H9 (cell line): ENCODE measurements at regions not wholly inside any gene's neighbourhood (a gene's known extent, or its start where the extent isn't known, plus 50 kb on each side); places are given as distances from the start of the nearest gene placed in this dataset.

Experiments
- DNase-seq: peaks from one replicate; pipeline ENCODE4 v3.0.0-alpha.2; 2017
- H2AFZ ChIP-seq: one replicate; pipeline ENCODE4 v1.6.1; 2013; ENCODE audit warnings: mild to moderate bottlenecking, low read length, control low read depth, moderate library complexity
- H2AK5ac ChIP-seq: 2 replicates; pipeline ENCODE4 v1.6.1; 2013; ENCODE audit warnings: low read length, control low read depth, mixed read lengths; ENCODE audit not compliant: insufficient read length
- H2BK120ac ChIP-seq: one replicate; pipeline ENCODE4 v1.6.1; 2013; ENCODE audit warnings: low read depth, mild to moderate bottlenecking, low read length, control low read depth, inconsistent platforms; ENCODE audit not compliant: poor library complexity, severe bottlenecking
- H2BK12ac ChIP-seq: 2 replicates; pipeline ENCODE4 v1.6.1; 2013; ENCODE audit warnings: low read length, control low read depth, mixed read lengths, low read depth; ENCODE audit not compliant: insufficient read length
- H2BK15ac ChIP-seq: 2 replicates; pipeline ENCODE4 v1.6.1; 2013; ENCODE audit warnings: low read depth, low read length, control low read depth
- H2BK20ac ChIP-seq: one replicate; pipeline ENCODE4 v1.6.1; 2013; ENCODE audit warnings: low read depth, mild to moderate bottlenecking, low read length, control low read depth, inconsistent platforms; ENCODE audit not compliant: poor library complexity, severe bottlenecking
- H2BK5ac ChIP-seq: 2 replicates; pipeline ENCODE4 v1.6.1; 2013; ENCODE audit warnings: low read length, control low read depth, mixed read lengths; ENCODE audit not compliant: insufficient read length
- H3K14ac ChIP-seq: 2 replicates; pipeline ENCODE4 v1.6.1; 2013; ENCODE audit warnings: low read length, control low read depth; ENCODE audit not compliant: insufficient read depth
- H3K18ac ChIP-seq: 2 replicates; pipeline ENCODE4 v1.6.1; 2013; ENCODE audit warnings: low read depth, mild to moderate bottlenecking, mixed read lengths, low read length, control low read depth; ENCODE audit not compliant: insufficient read length
- H3K23ac ChIP-seq: 2 replicates; pipeline ENCODE4 v1.6.1; 2013; ENCODE audit warnings: low read length, control low read depth, mixed read lengths, low read depth; ENCODE audit not compliant: insufficient read length
- H3K23me2 ChIP-seq: 2 replicates; pipeline ENCODE4 v1.6.1; 2013; ENCODE audit warnings: low read depth, mild to moderate bottlenecking, mixed read lengths, low read length, control low read depth; ENCODE audit not compliant: insufficient read length, poor library complexity, severe bottlenecking
- H3K27ac ChIP-seq: 2 replicates; pipeline ENCODE4 v1.5.1; 2013; ENCODE audit warnings: low read length, control low read depth, mixed read lengths, low read depth; ENCODE audit not compliant: insufficient read length
- H3K27me3 ChIP-seq: 2 replicates; pipeline ENCODE4 v1.6.1; 2013; ENCODE audit warnings: low read length, control low read depth, inconsistent platforms; ENCODE audit not compliant: insufficient read depth
- H3K4ac ChIP-seq: 2 replicates; pipeline ENCODE4 v1.6.1; 2013; ENCODE audit warnings: low read depth, mild to moderate bottlenecking, control low read depth, inconsistent platforms, low read length, moderate library complexity
- H3K4me1 ChIP-seq: 2 replicates; pipeline ENCODE4 v1.6.1; 2013; ENCODE audit warnings: low read length, control low read depth, inconsistent platforms; ENCODE audit not compliant: insufficient read depth
- H3K4me2 ChIP-seq: 2 replicates; pipeline ENCODE4 v1.6.1; 2013; ENCODE audit warnings: low read length, control low read depth, mixed read lengths; ENCODE audit not compliant: insufficient read length, insufficient read depth
- H3K56ac ChIP-seq: 2 replicates; pipeline ENCODE4 v1.6.1; 2013; ENCODE audit warnings: low read depth, mild to moderate bottlenecking, mixed read lengths, low read length, control low read depth; ENCODE audit not compliant: insufficient read length
- H3K79me1 ChIP-seq: 2 replicates; pipeline ENCODE4 v1.6.1; 2013; ENCODE audit warnings: low read depth, mild to moderate bottlenecking, moderate library complexity, low read length, control low read depth, inconsistent platforms; ENCODE audit not compliant: insufficient read depth, poor library complexity, severe bottlenecking
- H3K79me2 ChIP-seq: 2 replicates; pipeline ENCODE4 v1.6.1; 2013; ENCODE audit warnings: low read length, control low read depth, inconsistent platforms; ENCODE audit not compliant: insufficient read depth
- H3K9ac ChIP-seq: 2 replicates; pipeline ENCODE4 v1.6.1; 2013; ENCODE audit warnings: low read length, control low read depth, mixed read lengths; ENCODE audit not compliant: insufficient read length; ENCODE audit errors: extremely low read depth
- H3K9me3 ChIP-seq: one replicate; pipeline ENCODE4 v1.6.1; 2013; ENCODE audit warnings: low read depth, low read length, inconsistent platforms; ENCODE audit not compliant: control insufficient read depth
- H3T11ph ChIP-seq: one replicate; pipeline ENCODE4 v1.6.1; 2013; ENCODE audit warnings: mild to moderate bottlenecking, low read length, control low read depth, inconsistent platforms
- H4K20me1 ChIP-seq: one replicate; pipeline ENCODE4 v1.6.1; 2013; ENCODE audit not compliant: control insufficient read depth, insufficient read length, insufficient read depth
- H4K5ac ChIP-seq: 2 replicates; pipeline ENCODE4 v1.6.1; 2013; ENCODE audit warnings: low read depth, mild to moderate bottlenecking, mixed read lengths, low read length, control low read depth; ENCODE audit not compliant: insufficient read length
- H4K8ac ChIP-seq: replicated peaks from 2 replicates; pipeline ENCODE4 v1.6.1; 2013; ENCODE audit warnings: low read length, control low read depth, mixed read lengths, low read depth; ENCODE audit not compliant: insufficient read length
- H4K91ac ChIP-seq: 2 replicates; pipeline ENCODE4 v1.6.1; 2013; ENCODE audit warnings: low read depth, mild to moderate bottlenecking, moderate library complexity, mixed read lengths, low read length, control low read depth; ENCODE audit not compliant: insufficient read length
- H3K27ac Mint-ChIP-seq, 3 experiments: 2 replicates in 2 of 3; 3 replicates in 1 of 3; pipeline ENCODE4 v1.8.0; 2020 to 2021; ENCODE audit warnings: mixed read lengths in 3 of 3, mild to moderate bottlenecking in 1 of 3, moderate library complexity in 1 of 3
- H3K27me3 Mint-ChIP-seq: 2 replicates; pipeline ENCODE4 v1.8.0; 2021; ENCODE audit warnings: low read depth, mild to moderate bottlenecking, moderate library complexity, mixed read lengths
- H3K36me3 Mint-ChIP-seq, 3 experiments: 2 replicates in 2 of 3; 3 replicates in 1 of 3; pipeline ENCODE4 v1.8.0; 2020 to 2021; ENCODE audit warnings: low read depth in 3 of 3, mixed read lengths in 3 of 3; ENCODE audit not compliant: insufficient read depth in 1 of 3
- H3K4me1 Mint-ChIP-seq, 2 experiments: 2 replicates each; pipeline ENCODE4 v1.8.0; 2020; ENCODE audit warnings: mixed read lengths in 2 of 2
- H3K4me3 Mint-ChIP-seq, 2 experiments: 2 replicates in 1 of 2; 3 replicates in 1 of 2; pipeline ENCODE4 v1.8.0; 2020 to 2021; ENCODE audit warnings: mild to moderate bottlenecking in 2 of 2, mixed read lengths in 2 of 2, moderate library complexity in 1 of 2
- H3K9me3 Mint-ChIP-seq, 2 experiments: 2 replicates in 1 of 2; 3 replicates in 1 of 2; pipeline ENCODE4 v1.8.0; 2020; ENCODE audit warnings: mild to moderate bottlenecking in 2 of 2, mixed read lengths in 2 of 2, moderate library complexity in 1 of 2
- WGBS: extraction: QIAGEN DNeasy Blood & Tissue Kit; methylation state at CpG from one replicate; pipeline ENCODE4 v1.1.7; 2013; ENCODE audit warnings: missing lambda C conversion rate, low lambda C conversion rate, mixed read lengths; ENCODE audit not compliant: insufficient read length; ENCODE audit errors: extremely low coverage; 5-methylcytosine and 5-hydroxymethylcytosine counted together
- TF ChIP-seq, protein P1 (sequence below): fragments of 200-600 bp; sonication (generic); conservative IDR thresholded peaks from 3 replicates; pipeline ENCODE4 v1.8.0; 2021; ENCODE audit warnings: antibody characterized with exemption, mild to moderate bottlenecking

DNA sequence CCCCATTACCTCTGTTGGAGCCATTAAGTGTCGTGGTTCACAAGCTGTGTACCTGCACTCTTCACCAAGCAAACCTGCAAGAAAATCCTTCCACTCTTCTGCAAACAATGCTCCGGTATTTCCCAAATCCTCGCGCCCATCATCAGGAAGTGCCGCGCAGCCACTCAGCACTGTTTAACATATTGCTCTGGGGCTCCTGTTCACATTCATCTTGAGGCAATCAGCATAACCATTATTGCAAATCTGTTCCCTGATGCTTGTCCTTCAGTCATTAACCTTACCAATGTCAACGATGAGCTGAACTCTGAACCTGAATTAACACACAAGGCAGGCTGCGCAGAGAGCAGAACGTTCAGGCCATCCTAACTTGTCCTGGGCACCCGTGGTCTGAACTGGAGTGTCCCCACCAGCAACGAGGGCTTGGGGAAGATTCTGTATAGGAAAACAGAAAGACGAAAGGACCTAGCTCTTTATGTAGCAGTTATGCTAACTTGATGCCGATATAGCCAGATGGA lies 751.4 kb upstream of the AUTS2 start:
- Histone ChIP-seq H4K20me1 (no peaks in the 10 kb centered on the region), H3K9me3 (no peaks in the 10 kb centered on the region), H3K4ac (no peak overlapping the region), H2BK120ac (no peak overlapping the region), H3K56ac (no peak overlapping the region), H3K4me1 (no peaks in the 10 kb centered on the region; the same call in 1 of the 2 replicates), H4K5ac (no peak overlapping the region), H4K91ac (no peak overlapping the region), H3K79me2 (no peaks in the 10 kb centered on the region), H3K27ac (no peak overlapping the region), H3K14ac (no peak overlapping the region), H2BK5ac (no peak overlapping the region), H3K27me3 (no peaks in the 10 kb centered on the region), H3K4me2 (no peak overlapping the region), H3K79me1 (no peaks in the 10 kb centered on the region), H3K9ac (no peak overlapping the region), H2BK12ac (no peak overlapping the region), H2AFZ (no peak overlapping the region), H2AK5ac (no peak overlapping the region), H3K18ac (no peak overlapping the region), H2BK20ac (no peak overlapping the region), H3T11ph (no peak overlapping the region), H2BK15ac (no peak overlapping the region), H4K8ac (no peak overlapping the region), H3K23ac (no peak overlapping the region), H3K23me2 (no peaks in the 10 kb centered on the region)
- TF ChIP-seq, protein P1, sequence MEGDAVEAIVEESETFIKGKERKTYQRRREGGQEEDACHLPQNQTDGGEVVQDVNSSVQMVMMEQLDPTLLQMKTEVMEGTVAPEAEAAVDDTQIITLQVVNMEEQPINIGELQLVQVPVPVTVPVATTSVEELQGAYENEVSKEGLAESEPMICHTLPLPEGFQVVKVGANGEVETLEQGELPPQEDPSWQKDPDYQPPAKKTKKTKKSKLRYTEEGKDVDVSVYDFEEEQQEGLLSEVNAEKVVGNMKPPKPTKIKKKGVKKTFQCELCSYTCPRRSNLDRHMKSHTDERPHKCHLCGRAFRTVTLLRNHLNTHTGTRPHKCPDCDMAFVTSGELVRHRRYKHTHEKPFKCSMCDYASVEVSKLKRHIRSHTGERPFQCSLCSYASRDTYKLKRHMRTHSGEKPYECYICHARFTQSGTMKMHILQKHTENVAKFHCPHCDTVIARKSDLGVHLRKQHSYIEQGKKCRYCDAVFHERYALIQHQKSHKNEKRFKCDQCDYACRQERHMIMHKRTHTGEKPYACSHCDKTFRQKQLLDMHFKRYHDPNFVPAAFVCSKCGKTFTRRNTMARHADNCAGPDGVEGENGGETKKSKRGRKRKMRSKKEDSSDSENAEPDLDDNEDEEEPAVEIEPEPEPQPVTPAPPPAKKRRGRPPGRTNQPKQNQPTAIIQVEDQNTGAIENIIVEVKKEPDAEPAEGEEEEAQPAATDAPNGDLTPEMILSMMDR, result no peak
- DNase-seq, result no peak
- no CpG with 5 or more reads among the region's 13 CpGs for WGBS
- Mint-ChIP-seq H3K36me3 (peaks cover 0 to 6% (median 0%) of the 10 kb centered on the region in 3 experiments; a peak in 3 of 7 replicates), H3K27me3 (peaks cover 5% of the 10 kb centered on the region), H3K9me3 (peaks cover 5 to 6% of the 10 kb centered on the region in 2 experiments; a peak in 4 of 5 replicates), H3K27ac (no peak overlapping the region), H3K4me3 (no peak overlapping the region; a peak in 1 of 5 replicates), H3K4me1 (peaks cover 13 to 23% of the 10 kb centered on the region in 2 experiments)
